Vagina (tissue), 2 donors: ENCODE measurements at regions not wholly inside any gene's neighbourhood (a gene's known extent, or its start where the extent isn't known, plus 50 kb on each side); places are given as distances from the start of the nearest gene placed in this dataset.

Source experiments
- POLR2A ChIP-seq, 2 donors: fragments of 450-650 bp; IDR thresholded peaks; one replicate each; pipeline ENCODE4 v1.6.1; 2017; ENCODE audit warnings: antibody characterized with exemption in 2 of 2, mild to moderate bottlenecking in 2 of 2, moderate library complexity in 2 of 2
- POLR2AphosphoS5 ChIP-seq, 2 donors: sonication (generic); formaldehyde crosslinking; IDR thresholded peaks; one replicate each; pipeline ENCODE4 v1.9.0; 2017; ENCODE audit warnings: antibody characterized with exemption in 2 of 2, mild to moderate bottlenecking in 2 of 2, low read depth in 1 of 2; ENCODE audit not compliant: insufficient read depth in 1 of 2
- TF ChIP-seq, protein P1 (sequence below), 3 experiments: fragments of 450-650 bp in 2 of 3; fragments of 200-600 bp in 1 of 3; sonication (generic) in 1 of 3; IDR thresholded peaks; one replicate each; pipeline ENCODE4 v1.5.1; 2017 to 2019; ENCODE audit warnings: antibody characterized with exemption in 3 of 3, mild to moderate bottlenecking in 2 of 3, moderate library complexity in 2 of 3

DNA sequence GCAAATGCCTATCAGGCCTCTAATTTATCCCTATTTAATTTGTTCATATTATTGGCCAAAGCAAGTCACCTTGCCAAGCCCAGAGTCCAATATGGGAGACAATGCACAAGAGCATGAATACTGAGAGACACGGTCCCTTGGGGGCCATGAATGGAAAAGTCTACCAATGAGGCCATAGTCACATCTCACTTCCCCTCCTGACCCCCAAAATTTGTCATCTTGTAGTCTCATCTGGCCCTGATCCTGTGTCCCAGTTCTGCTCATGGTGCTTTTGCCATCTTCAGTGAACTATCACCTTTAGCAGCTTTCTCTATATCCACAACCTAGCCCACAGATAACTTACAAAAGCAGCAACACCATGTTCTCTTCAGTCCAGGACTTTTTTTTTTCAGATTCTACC lies 302.7 kb upstream of the MGAT5 start:
- TF ChIP-seq, protein P1, sequence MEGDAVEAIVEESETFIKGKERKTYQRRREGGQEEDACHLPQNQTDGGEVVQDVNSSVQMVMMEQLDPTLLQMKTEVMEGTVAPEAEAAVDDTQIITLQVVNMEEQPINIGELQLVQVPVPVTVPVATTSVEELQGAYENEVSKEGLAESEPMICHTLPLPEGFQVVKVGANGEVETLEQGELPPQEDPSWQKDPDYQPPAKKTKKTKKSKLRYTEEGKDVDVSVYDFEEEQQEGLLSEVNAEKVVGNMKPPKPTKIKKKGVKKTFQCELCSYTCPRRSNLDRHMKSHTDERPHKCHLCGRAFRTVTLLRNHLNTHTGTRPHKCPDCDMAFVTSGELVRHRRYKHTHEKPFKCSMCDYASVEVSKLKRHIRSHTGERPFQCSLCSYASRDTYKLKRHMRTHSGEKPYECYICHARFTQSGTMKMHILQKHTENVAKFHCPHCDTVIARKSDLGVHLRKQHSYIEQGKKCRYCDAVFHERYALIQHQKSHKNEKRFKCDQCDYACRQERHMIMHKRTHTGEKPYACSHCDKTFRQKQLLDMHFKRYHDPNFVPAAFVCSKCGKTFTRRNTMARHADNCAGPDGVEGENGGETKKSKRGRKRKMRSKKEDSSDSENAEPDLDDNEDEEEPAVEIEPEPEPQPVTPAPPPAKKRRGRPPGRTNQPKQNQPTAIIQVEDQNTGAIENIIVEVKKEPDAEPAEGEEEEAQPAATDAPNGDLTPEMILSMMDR (IDR thresholded peaks at IDR 0.05) = no peak
- no peak for TF ChIP-seq POLR2A (IDR thresholded peaks at IDR 0.05)
- no peak for TF ChIP-seq POLR2AphosphoS5 (IDR thresholded peaks at IDR 0.05; ENCODE audit: insufficient read depth in 1 of 2, low read depth in 1 of 2)
